ENCODE measurements at regions not wholly inside any gene's neighbourhood (a gene's known extent, or its start where the extent isn't known, plus 50 kb on each side); places are given as distances from the start of the nearest gene placed in this dataset.

DNA sequence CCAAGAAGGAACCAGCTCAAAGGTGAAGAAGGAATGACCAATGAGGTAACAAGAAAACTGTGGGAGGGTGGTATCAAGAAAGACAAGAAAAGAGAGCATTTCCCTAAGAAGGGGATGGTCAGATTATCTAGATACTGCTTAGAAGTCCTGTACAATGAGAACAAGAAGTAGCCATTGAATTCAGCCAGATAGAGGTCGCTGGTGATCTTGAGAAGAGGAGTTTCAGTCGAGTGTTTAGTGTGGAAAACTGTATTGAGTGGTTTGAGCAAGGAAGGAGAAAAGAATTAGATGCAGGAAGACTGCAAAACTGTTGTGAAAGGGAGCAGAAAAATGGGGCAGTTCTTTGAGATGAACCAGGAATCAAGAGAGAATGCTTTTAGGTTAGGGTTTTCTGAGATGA lies 74.6 kb upstream of the FAT3 start:
- TF ChIP-seq, protein P1, sequence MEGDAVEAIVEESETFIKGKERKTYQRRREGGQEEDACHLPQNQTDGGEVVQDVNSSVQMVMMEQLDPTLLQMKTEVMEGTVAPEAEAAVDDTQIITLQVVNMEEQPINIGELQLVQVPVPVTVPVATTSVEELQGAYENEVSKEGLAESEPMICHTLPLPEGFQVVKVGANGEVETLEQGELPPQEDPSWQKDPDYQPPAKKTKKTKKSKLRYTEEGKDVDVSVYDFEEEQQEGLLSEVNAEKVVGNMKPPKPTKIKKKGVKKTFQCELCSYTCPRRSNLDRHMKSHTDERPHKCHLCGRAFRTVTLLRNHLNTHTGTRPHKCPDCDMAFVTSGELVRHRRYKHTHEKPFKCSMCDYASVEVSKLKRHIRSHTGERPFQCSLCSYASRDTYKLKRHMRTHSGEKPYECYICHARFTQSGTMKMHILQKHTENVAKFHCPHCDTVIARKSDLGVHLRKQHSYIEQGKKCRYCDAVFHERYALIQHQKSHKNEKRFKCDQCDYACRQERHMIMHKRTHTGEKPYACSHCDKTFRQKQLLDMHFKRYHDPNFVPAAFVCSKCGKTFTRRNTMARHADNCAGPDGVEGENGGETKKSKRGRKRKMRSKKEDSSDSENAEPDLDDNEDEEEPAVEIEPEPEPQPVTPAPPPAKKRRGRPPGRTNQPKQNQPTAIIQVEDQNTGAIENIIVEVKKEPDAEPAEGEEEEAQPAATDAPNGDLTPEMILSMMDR (IDR thresholded peaks at IDR 0.05; ENCODE audit: unreplicated experiment) = no peak
- no peak overlapping the region for H3K27ac Mint-ChIP-seq (ENCODE audit: unreplicated experiment)
- H3K27me3 Mint-ChIP-seq (ENCODE audit: unreplicated experiment) = no peaks in the 10 kb centered on the region

DNA sequence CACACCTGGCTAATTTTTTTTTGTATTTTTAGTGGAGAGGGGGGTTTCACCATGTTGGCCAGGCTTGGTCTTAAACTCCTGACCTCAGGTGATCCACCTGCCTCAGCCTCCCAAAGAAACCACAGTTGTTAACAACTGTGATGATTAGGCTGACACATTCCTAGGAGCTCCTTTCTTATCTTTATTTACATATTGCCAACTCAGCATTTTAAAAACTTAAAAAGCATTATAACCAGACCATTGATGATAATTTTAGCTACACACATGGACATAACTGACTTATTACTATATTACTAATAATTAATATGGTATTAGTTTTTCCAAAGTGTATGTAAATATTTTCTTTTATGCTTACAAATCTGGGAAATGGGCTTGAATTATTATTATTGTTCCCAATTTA lies 82.9 kb upstream of the FAT3 start:
- no peak overlapping the region for H3K27ac Mint-ChIP-seq (ENCODE audit: unreplicated experiment)
- no peaks in the 10 kb centered on the region for H3K9me3 Mint-ChIP-seq (ENCODE audit: unreplicated experiment)
- TF ChIP-seq, protein P1 (IDR thresholded peaks at IDR 0.05; ENCODE audit: unreplicated experiment) = no peak
- H3K4me3 Mint-ChIP-seq (ENCODE audit: unreplicated experiment) = no peak overlapping the region
- DNase-seq (ENCODE audit: low spot score) = no peak
- peaks cover 10% of the 10 kb centered on the region for H3K4me1 Mint-ChIP-seq (ENCODE audit: unreplicated experiment)
- H3K36me3 Mint-ChIP-seq (ENCODE audit: low read depth, unreplicated experiment) = no peaks in the 10 kb centered on the region
- H3K27me3 Mint-ChIP-seq (ENCODE audit: unreplicated experiment) = no peaks in the 10 kb centered on the region

More for the DNA sequence above, 74.6 kb upstream of the FAT3 start:
- H3K4me3 Mint-ChIP-seq (ENCODE audit: unreplicated experiment) = no peak overlapping the region
- DNase-seq (ENCODE audit: low spot score) = no peak
- no peaks in the 10 kb centered on the region for H3K36me3 Mint-ChIP-seq (ENCODE audit: low read depth, unreplicated experiment)
- no peaks in the 10 kb centered on the region for H3K9me3 Mint-ChIP-seq (ENCODE audit: unreplicated experiment)
- H3K4me1 Mint-ChIP-seq (ENCODE audit: unreplicated experiment) = peaks cover 10% of the 10 kb centered on the region

DNA sequence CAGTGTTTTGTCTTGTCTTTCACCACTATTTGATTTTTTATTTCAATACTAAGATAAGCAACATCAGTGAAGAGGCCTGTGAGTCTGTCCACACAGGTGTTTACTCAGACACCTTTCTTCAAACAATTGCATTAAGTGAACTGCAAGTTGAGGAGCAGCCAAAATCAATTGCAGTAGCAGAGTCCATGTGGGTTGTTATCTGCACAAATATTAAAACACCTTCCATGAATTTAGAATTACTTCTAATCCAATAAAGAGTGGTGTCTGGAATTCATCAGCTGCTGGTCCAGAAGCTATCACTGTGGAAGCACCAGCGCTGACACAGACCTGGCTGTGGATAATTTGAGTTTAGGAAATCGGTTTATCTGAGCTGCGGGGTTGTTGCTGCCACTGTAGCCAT lies 83.5 kb upstream of the FAT3 start:
- TF ChIP-seq, protein P1 (IDR thresholded peaks at IDR 0.05; ENCODE audit: unreplicated experiment) = no peak
- peaks cover 10% of the 10 kb centered on the region for H3K4me1 Mint-ChIP-seq (ENCODE audit: unreplicated experiment)
- no peaks in the 10 kb centered on the region for H3K36me3 Mint-ChIP-seq (ENCODE audit: low read depth, unreplicated experiment)
- no peaks in the 10 kb centered on the region for H3K27me3 Mint-ChIP-seq (ENCODE audit: unreplicated experiment)
- DNase-seq (ENCODE audit: low spot score) = no peak
- H3K4me3 Mint-ChIP-seq (ENCODE audit: unreplicated experiment) = no peak overlapping the region
- no peaks in the 10 kb centered on the region for H3K9me3 Mint-ChIP-seq (ENCODE audit: unreplicated experiment)
- no peak overlapping the region for H3K27ac Mint-ChIP-seq (ENCODE audit: unreplicated experiment)

DNA sequence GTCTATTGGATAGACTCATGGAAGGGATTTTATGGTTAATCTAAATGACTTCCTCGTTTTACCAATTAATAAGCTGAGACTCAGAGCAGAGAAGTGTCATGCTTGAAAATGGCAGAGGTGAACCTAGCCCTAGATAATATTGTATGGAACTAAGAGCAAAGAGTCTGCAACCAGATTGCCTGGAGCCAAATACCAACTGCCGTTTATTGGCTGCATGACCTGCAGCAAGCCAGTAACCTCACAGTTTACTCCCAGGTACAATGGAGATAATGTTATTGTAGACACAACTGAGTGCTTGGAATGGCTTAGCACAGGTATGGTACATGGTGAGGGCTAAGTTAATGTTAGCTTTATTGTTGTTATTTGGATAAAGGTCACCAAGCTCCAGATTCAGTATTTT lies 84.6 kb upstream of the FAT3 start:
- Mint-ChIP-seq H3K9me3 (ENCODE audit: unreplicated experiment) (no peaks in the 10 kb centered on the region), H3K27ac (ENCODE audit: unreplicated experiment) (no peak overlapping the region), H3K27me3 (ENCODE audit: unreplicated experiment) (no peaks in the 10 kb centered on the region)

DNA sequence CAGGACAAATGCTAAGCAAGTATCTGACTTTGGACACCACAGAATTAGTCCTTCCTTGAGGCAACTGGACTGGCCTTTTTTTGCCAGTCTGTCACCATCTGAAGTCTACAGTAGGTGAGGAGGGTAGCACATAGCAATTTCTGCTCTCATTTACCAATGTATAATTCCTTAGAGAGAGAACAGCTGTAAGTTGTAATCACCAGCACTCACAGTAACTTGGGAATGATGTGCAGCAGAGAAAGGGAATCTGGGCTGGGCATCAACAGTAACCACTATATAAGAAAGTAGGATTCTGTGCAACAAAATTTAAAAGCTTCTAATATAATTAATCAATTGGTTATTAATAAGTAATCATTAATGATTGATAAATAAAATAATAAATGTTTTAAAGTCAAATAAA lies 86.3 kb upstream of the FAT3 start:
- Mint-ChIP-seq H3K9me3 (ENCODE audit: unreplicated experiment) (no peaks in the 10 kb centered on the region), H3K27me3 (ENCODE audit: unreplicated experiment) (peaks cover 2% of the 10 kb centered on the region), H3K36me3 (ENCODE audit: low read depth, unreplicated experiment) (no peaks in the 10 kb centered on the region), H3K4me1 (ENCODE audit: unreplicated experiment) (no peaks in the 10 kb centered on the region), H3K27ac (ENCODE audit: unreplicated experiment) (no peak overlapping the region), H3K4me3 (ENCODE audit: unreplicated experiment) (no peak overlapping the region)
- TF ChIP-seq, protein P1 (IDR thresholded peaks at IDR 0.05; ENCODE audit: unreplicated experiment) = no peak
- no peak for DNase-seq (ENCODE audit: low spot score)

More for the DNA sequence above, 84.6 kb upstream of the FAT3 start:
- DNase-seq (ENCODE audit: low spot score) = no peak
- Mint-ChIP-seq H3K4me3 (ENCODE audit: unreplicated experiment) (no peak overlapping the region), H3K4me1 (ENCODE audit: unreplicated experiment) (peaks cover under 1% of the 10 kb centered on the region), H3K36me3 (ENCODE audit: low read depth, unreplicated experiment) (no peaks in the 10 kb centered on the region)
- TF ChIP-seq, protein P1 (IDR thresholded peaks at IDR 0.05; ENCODE audit: unreplicated experiment) = no peak
